PC-9 (cell line): ENCODE measurements at regions not wholly inside any gene's neighbourhood (a gene's known extent, or its start where the extent isn't known, plus 50 kb on each side); places are given as distances from the start of the nearest gene placed in this dataset.

Experiments
- CTCF ChIP-seq: fragments of 200-600 bp; sonication (generic); conservative IDR thresholded peaks from 2 replicates; pipeline ENCODE4 v1.6.1; 2017; ENCODE audit warnings: mixed run types, antibody characterized with exemption, mild to moderate bottlenecking, moderate library complexity
- EZH2 ChIP-seq: fragments of 200-600 bp; sonication (generic); IDR thresholded peaks from 2 replicates; pipeline ENCODE4 v1.8.0; 2017; ENCODE audit warnings: antibody characterized with exemption, low read depth

- TF ChIP-seq CTCF (no peak), EZH2 (no peak)
Observed at GRCh38 chr3:94440767-94441493, 378.1 kb downstream of the NSUN3 start.
